AG09319 (cell line): ENCODE measurements at regions not wholly inside any gene's neighbourhood (a gene's known extent, or its start where the extent isn't known, plus 50 kb on each side); places are given as distances from the start of the nearest gene placed in this dataset.

Experiments used
- DNase-seq: peaks from one replicate; pipeline ENCODE4 v3.0.0-alpha.2; 2010; ENCODE audit warnings: low read depth; ENCODE audit errors: extremely low read depth
- TF ChIP-seq, protein P1 (sequence below): IDR thresholded peaks from 2 replicates; pipeline ENCODE4 v1.5.1; 2011; ENCODE audit warnings: low read depth, mild to moderate bottlenecking, inconsistent platforms, low read length, moderate library complexity

DNA sequence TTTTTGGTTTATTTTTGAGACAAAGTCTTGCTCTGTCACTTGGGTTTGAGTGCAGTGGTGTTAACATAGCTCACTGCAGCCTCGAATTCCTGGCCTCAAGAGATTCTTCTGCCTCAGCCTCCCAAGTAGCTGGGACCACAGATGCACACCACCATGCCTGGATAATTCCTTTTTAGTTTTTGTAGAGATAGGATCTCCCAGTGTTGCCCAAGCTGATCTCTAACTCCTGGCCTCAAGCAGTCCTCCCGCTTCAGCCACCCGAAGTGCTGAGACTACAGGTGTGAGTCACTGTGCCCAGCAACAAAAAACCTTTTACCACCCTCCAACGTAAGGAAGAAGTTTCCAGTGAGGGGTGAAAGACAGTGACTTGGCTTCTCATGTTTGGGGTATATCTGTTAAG is 81.1 kb upstream of the TSHZ3 start:
- DNase-seq = no peak
- TF ChIP-seq, protein P1, sequence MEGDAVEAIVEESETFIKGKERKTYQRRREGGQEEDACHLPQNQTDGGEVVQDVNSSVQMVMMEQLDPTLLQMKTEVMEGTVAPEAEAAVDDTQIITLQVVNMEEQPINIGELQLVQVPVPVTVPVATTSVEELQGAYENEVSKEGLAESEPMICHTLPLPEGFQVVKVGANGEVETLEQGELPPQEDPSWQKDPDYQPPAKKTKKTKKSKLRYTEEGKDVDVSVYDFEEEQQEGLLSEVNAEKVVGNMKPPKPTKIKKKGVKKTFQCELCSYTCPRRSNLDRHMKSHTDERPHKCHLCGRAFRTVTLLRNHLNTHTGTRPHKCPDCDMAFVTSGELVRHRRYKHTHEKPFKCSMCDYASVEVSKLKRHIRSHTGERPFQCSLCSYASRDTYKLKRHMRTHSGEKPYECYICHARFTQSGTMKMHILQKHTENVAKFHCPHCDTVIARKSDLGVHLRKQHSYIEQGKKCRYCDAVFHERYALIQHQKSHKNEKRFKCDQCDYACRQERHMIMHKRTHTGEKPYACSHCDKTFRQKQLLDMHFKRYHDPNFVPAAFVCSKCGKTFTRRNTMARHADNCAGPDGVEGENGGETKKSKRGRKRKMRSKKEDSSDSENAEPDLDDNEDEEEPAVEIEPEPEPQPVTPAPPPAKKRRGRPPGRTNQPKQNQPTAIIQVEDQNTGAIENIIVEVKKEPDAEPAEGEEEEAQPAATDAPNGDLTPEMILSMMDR = no peak

DNA sequence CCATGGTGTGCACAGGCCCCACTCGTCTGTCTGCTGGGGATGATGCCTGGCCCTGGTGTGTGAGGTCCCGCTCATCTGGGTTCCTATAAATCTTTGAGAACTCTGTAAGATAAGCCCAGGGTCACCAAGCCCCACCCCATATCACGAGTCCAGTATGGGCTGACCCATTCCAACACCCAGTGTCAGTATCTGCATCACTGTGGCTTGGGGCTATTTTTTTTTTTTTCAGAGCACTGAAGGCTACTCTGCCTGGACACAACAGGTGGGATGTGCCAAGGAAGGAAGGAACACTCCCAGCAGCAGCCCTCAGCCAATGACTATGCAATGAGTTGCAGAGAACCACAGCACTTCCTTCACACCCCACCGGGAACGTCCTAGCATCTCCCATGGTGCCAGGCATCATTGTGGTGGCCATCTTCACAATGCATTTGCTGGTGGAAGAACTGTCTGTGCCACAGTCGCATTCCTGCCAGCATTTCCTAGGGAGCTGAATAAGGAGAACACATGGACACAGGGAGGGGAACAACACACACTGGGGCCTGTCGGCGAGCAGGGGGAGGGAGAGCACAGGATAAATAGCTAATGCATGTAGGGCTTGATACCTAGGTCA is 83.1 kb upstream of the TSHZ3 start:
- no peak for DNase-seq
- TF ChIP-seq, protein P1 = no peak

DNA sequence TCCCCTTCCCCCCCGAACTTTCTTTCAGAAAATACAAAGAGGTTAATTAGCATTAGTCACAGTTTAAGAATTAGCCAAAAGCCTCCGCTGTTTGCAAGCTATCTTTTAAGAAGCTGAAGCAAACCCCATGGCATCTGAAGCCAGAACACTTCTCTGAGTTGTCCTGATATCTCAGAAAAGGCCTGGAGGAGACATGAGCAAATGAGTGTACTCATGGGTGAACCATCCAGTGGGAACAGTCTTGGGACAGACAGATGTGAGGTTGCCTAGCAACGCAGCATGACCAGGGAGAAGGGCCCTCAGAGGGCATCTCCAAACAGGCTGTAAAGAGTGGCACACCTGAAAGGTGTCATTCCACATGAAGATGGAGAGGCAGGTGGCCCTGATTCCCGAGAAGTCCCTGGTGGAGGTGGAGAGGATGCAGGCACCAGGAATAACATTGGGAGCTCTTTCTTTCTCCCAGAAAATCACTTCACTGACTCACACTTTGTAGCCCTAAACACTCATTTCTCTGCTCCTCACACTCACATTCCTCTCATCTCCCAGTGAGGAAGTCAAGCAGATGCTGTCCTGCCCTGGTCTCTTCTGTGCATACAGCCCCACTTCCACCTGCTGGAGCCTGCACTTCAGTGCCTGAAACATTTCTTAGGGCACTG is 87.0 kb upstream of the TSHZ3 start:
- DNase-seq = no peak
- TF ChIP-seq, protein P1 = no peak

DNA sequence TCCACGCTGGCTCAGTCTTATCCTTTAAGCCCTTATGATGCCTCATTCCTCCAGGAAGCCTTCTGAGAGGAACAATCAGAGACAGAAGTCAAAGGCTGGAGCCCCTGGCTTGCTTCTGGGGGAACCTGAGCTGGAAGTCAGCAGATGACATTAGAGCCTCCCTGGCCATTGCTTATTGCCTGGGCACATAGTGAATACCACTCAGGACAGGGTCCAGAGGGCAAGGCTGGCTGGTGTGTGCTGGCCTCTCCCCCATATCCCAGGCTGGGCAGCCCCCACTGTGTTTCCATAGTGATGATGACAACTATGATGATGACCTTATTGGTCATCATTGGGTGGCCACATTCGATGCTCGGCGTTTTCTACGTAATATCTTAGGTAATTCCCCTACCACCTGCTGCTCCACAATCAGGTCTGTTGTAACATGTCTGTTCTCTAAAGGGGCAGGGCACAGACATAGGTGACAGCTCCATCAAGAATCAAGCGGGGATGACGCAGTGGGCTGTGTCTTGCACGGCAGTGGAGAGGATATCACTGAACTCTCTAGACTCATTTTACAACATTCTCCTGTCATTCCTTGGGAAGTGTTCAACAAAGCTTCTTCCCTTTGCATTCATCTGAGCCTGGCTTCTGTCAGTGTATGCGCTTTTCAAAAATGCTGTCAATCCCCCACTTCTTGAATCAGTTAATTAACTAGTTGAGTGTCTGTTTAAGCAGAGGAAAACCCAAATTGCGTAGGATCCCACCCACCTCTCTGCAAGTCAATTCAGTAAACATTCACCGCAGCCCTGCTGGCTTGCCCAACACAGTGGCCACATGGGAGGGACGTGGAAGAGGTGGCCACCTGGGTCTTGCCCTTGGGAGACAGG is 89.4 kb upstream of the TSHZ3 start:
- no peak for DNase-seq
- TF ChIP-seq, protein P1 = no peak

DNA sequence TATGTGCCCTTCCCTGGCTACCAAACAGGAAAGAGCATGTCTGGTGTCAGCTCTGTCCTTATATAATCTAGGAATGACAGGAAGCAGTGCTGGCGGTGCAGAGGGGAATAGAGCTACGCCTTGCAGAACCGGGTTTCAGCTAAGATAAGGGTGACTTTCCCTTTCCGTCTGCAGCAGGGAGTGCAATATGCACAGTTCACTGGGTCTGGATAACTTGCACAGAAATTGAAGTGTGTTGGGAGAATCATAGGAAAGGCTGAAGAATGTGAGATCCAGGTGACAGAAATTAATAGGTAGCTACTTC is 90.0 kb upstream of the TSHZ3 start:
- TF ChIP-seq, protein P1 = no peak
- no peak for DNase-seq

DNA sequence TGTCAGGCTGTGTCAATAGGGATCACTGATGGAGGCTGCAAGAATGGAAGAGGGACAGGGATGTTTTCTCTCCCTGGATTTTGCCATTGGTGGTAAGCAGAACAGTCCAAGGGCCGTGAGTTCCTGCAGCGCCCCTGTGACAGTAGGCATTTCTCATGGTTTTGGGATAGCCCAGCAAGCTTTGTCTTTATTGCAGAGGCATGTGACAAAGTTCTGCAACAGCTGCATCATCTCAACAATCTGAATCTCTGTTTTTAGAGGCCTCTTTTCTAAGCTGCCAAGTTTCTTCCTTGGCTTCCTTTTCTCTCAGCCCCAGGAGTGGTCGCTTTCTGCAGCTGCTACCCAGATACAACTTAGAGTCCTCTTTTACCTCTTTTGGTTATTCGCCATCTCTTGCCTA is 95.7 kb upstream of the TSHZ3 start:
- no peak for DNase-seq
- TF ChIP-seq, protein P1 = no peak

DNA sequence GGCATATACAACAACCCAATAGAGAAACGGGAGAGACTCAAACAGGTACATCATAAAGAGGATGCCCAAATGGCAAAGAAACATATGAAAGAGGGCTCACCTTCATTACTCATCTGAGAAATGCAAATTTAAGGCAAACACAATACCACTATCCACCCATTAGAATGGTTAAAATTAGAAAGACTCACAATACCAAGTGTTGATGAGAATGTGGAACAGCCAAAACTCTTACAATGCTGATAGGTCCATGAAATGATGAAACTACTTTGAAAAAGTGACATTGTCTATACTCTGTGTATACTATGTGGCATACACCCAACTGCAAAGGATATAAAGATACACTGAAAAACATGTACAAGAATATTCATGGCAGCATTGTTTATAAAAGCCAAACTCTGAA is 96.2 kb upstream of the TSHZ3 start:
- TF ChIP-seq, protein P1 = no peak
- DNase-seq = no peak
